HCT116 (cell line): ENCODE measurements at regions not wholly inside any gene's neighbourhood (a gene's known extent, or its start where the extent isn't known, plus 50 kb on each side); places are given as distances from the start of the nearest gene placed in this dataset.

Experiments
- ATAC-seq: fragments of 200-7000 bp; cut with Tn5 transposase; 2 replicates; pipeline ENCODE4 v1.9.1; 2020; ENCODE audit warnings: mild to moderate bottlenecking, moderate library complexity
- BruUV-seq: library from RNA; stranded (reverse); fragments of 400-500 nt; replicated peaks from 2 replicates; lab custom pipeline; 2021; lab: Mats Ljungman, UMichigan
- CTCF ChIA-PET: fragments of 300-600 bp; sonication (Branson Sonifier 250); formaldehyde crosslinking; loops from one replicate; lab custom pipeline; 2021; ENCODE audit warnings: antibody characterized with exemption; lab: Charles Lee
- POLR2A ChIA-PET: fragments of 300-600, 350-600 bp; sonication (Branson Sonifier 250); formaldehyde crosslinking; loops from one replicate; lab custom pipeline; 2021; ENCODE audit warnings: antibody characterized with exemption; lab: Charles Lee
- RAD21 ChIA-PET, 2 experiments: fragments of 300-600 bp; sonication (Branson Sonifier 250); formaldehyde crosslinking; loops; one replicate each; lab custom pipeline; 2023; ENCODE audit warnings: low total read pairs in 2 of 2; ENCODE audit not compliant: uncharacterized antibody in 2 of 2, unreplicated experiment in 2 of 2, low non-redundant PET in 1 of 2; lab: Charles Lee
- DNase-seq: peaks from one replicate; pipeline ENCODE4 v3.0.0-alpha.2; 2010; ENCODE audit warnings: low read depth, low spot score
- H2AFZ ChIP-seq: fragments of 200-600 bp; shearing (Covaris generic), sonication (generic); 2 replicates; pipeline ENCODE4 v1.6.1; 2017; ENCODE audit warnings: low read depth, mixed run types, mixed read lengths, antibody characterized with exemption, low read length; ENCODE audit not compliant: poor library complexity, severe bottlenecking
- H3K27ac ChIP-seq: 2 replicates; pipeline ENCODE4 v1.5.1; 2012; ENCODE audit warnings: low read depth, low read length
- H3K27me3 ChIP-seq: fragments of 200-600 bp; sonication (generic); 2 replicates; pipeline ENCODE4 v1.6.1; 2016; ENCODE audit warnings: mixed run types, low read length, mixed read lengths; ENCODE audit not compliant: insufficient read depth
- H3K36me3 ChIP-seq, 2 experiments: fragments of 200-500 bp in 1 of 2; fragments of 200-600 bp in 1 of 2; sonication (Bioruptor generic) in 1 of 2; sonication (generic) in 1 of 2; 2 replicates each; pipeline versions ENCODE4 v1.5.1 to v1.6.1; 2014 to 2016; ENCODE audit warnings: low read length in 2 of 2, inconsistent platforms in 1 of 2, mixed read lengths in 1 of 2, mixed run types in 1 of 2; ENCODE audit not compliant: insufficient read depth in 2 of 2, control insufficient read depth in 1 of 2
- H3K4me1 ChIP-seq, 2 experiments: fragments of 200-600 bp in 1 of 2; sonication (generic) in 1 of 2; 2 replicates each; pipeline versions ENCODE4 v1.5.1 to v1.6.1; 2012 to 2017; ENCODE audit warnings: low read length in 2 of 2, inconsistent platforms in 1 of 2, mild to moderate bottlenecking in 1 of 2, mixed read lengths in 1 of 2, mixed run types in 1 of 2, moderate library complexity in 1 of 2; ENCODE audit not compliant: insufficient read depth in 2 of 2, control insufficient read depth in 1 of 2
- H3K4me2 ChIP-seq: fragments of 200-600 bp; sonication (generic); 2 replicates; pipeline ENCODE4 v1.6.1; 2017; ENCODE audit warnings: mixed run types, low read length, mixed read lengths
- H3K4me3 ChIP-seq, 2 experiments: fragments of 200-600 bp in 1 of 2; sonication (generic) in 1 of 2; replicated peaks in 1 of 2; 2 replicates each; pipeline ENCODE4 v1.5.1; 2011 to 2016; ENCODE audit warnings: low read length in 2 of 2, control low read depth in 1 of 2, low read depth in 1 of 2, mild to moderate bottlenecking in 1 of 2, mixed read lengths in 1 of 2, mixed run types in 1 of 2
- H3K79me2 ChIP-seq: fragments of 200-600 bp; sonication (generic); 2 replicates; pipeline ENCODE4 v1.6.1; 2017; ENCODE audit warnings: mild to moderate bottlenecking, mixed run types, low read length, moderate library complexity, mixed read lengths; ENCODE audit not compliant: insufficient read depth
- H3K9ac ChIP-seq: fragments of 200-600 bp; sonication (generic); 2 replicates; pipeline ENCODE4 v1.6.1; 2016; ENCODE audit warnings: low read length, mixed read lengths
- H3K9me2 ChIP-seq: fragments of 200-600 bp; sonication (generic), shearing (Covaris generic); 2 replicates; pipeline ENCODE4 v1.6.1; 2017; ENCODE audit warnings: mixed run types, mild to moderate bottlenecking, moderate library complexity; ENCODE audit not compliant: insufficient read depth
- H3K9me3 ChIP-seq, 2 experiments: fragments of 200-500 bp in 1 of 2; fragments of 200-600 bp in 1 of 2; sonication (Bioruptor generic) in 1 of 2; sonication (generic) in 1 of 2; 2 replicates each; pipeline ENCODE4 v1.6.1; 2014 to 2017; ENCODE audit warnings: low read length in 2 of 2, mixed read lengths in 2 of 2, inconsistent platforms in 1 of 2, low read depth in 1 of 2, mild to moderate bottlenecking in 1 of 2, mixed run types in 1 of 2, moderate library complexity in 1 of 2; ENCODE audit not compliant: control insufficient read depth in 1 of 2, insufficient read depth in 1 of 2
- H4K20me1 ChIP-seq: fragments of 200-600 bp; sonication (generic), shearing (Covaris generic); 2 replicates; pipeline ENCODE4 v1.6.1; 2017; ENCODE audit warnings: mixed run types, mild to moderate bottlenecking, moderate library complexity; ENCODE audit not compliant: insufficient read depth
- ATF3 ChIP-seq: IDR thresholded peaks from 2 replicates; pipeline ENCODE4 v1.6.1; 2012
- CBX3 ChIP-seq: IDR thresholded peaks from 2 replicates; pipeline ENCODE4 v1.6.1; 2012; ENCODE audit warnings: low read depth
- CEBPB ChIP-seq: IDR thresholded peaks from 2 replicates; pipeline ENCODE4 v1.6.1; 2012; ENCODE audit warnings: low read depth
- EGR1 ChIP-seq: IDR thresholded peaks from 2 replicates; pipeline ENCODE4 v1.6.1; 2012; ENCODE audit warnings: low read depth
- ELF1 ChIP-seq: IDR thresholded peaks from 2 replicates; pipeline ENCODE4 v1.6.1; 2012; ENCODE audit warnings: low read depth, borderline replicate concordance
- EZH2 ChIP-seq: fragments of 200-600 bp; sonication (generic); IDR thresholded peaks from 2 replicates; pipeline ENCODE4 v1.6.1; 2017; ENCODE audit warnings: antibody characterized with exemption, mixed run types
- EZH2phosphoT487 ChIP-seq: fragments of 200-600 bp; IDR thresholded peaks from 2 replicates; pipeline ENCODE4 v1.6.1; 2018; ENCODE audit warnings: antibody characterized with exemption, borderline replicate concordance
- FOSL1 ChIP-seq: IDR thresholded peaks from 2 replicates; pipeline ENCODE4 v1.6.1; 2012; ENCODE audit warnings: low read depth
- MAX ChIP-seq: IDR thresholded peaks from 2 replicates; pipeline ENCODE4 v1.6.1; 2012
- POLR2AphosphoS5 ChIP-seq: IDR thresholded peaks from 2 replicates; pipeline ENCODE4 v1.6.1; 2011; ENCODE audit warnings: mild to moderate bottlenecking, low read depth, low read length, moderate library complexity
- RAD21 ChIP-seq: IDR thresholded peaks from 2 replicates; pipeline ENCODE4 v1.6.1; 2012; ENCODE audit warnings: low read depth, mild to moderate bottlenecking
- SIN3A ChIP-seq: IDR thresholded peaks from 2 replicates; pipeline ENCODE4 v1.6.1; 2012; ENCODE audit warnings: low read depth
- SP1 ChIP-seq: IDR thresholded peaks from 2 replicates; pipeline ENCODE4 v1.6.1; 2012; ENCODE audit warnings: low read depth
- SRF ChIP-seq: IDR thresholded peaks from 2 replicates; pipeline ENCODE4 v1.6.1; 2012; ENCODE audit warnings: low read depth
- ZFX ChIP-seq: fragments of 450-650 bp; IDR thresholded peaks from 2 replicates; pipeline ENCODE4 v1.6.1; 2017
- ZNF274 ChIP-seq: fragments of 200-500 bp; sonication (Bioruptor generic); IDR thresholded peaks from 2 replicates; pipeline ENCODE4 v1.6.1; 2014; ENCODE audit warnings: mild to moderate bottlenecking, low read depth, low read length, inconsistent platforms
- intact Hi-C: fragments of 100-400 bp; cut with micrococcal nuclease; formaldehyde crosslinking; loops from 2 replicates; pipeline ENCODE4 v1.10.0; 2022

- ChIA-PET CTCF (no interaction called here), RAD21 (no interaction called here), POLR2A (no interaction called here)
- no peaks in the 10 kb centered on the region for H3K9me3 ChIP-seq
- ATAC-seq (no peak), DNase-seq (no peak)
- H3K4me2 ChIP-seq: no peak overlapping the region
- H3K27me3 ChIP-seq: peaks cover 7% of the 10 kb centered on the region; the same call in 1 of the 2 replicates
- BruUV-seq: no TSS peak
- TF ChIP-seq RAD21 (no peak), ELF1 (no peak), CBX3 (no peak), EZH2phosphoT487 (no peak), CEBPB (no peak), SRF (no peak), FOSL1 (no peak), SIN3A (no peak), EGR1 (no peak), EZH2 (no peak), POLR2AphosphoS5 (no peak), MAX (no peak), ZNF274 (no peak)
- no peaks in the 10 kb centered on the region for H3K36me3 ChIP-seq
- H3K79me2 ChIP-seq: no peaks in the 10 kb centered on the region
- H2AFZ ChIP-seq: no peak overlapping the region
- no peaks in the 10 kb centered on the region for H3K9me2 ChIP-seq
- no peaks in the 10 kb centered on the region for H3K4me1 ChIP-seq
- no peak overlapping the region for H3K4me3 ChIP-seq
- no peak overlapping the region for H3K27ac ChIP-seq
- H4K20me1 ChIP-seq: no peaks in the 10 kb centered on the region
- intact Hi-C loops: no loop called here
- no peak overlapping the region for H3K9ac ChIP-seq
These were observed 177.8 kb upstream of the KAZN start for GRCh38 chr1:14420686-14421085.

- intact Hi-C loops: no loop called here
- H3K4me2 ChIP-seq: no peak overlapping the region
- no peaks in the 10 kb centered on the region for H4K20me1 ChIP-seq
- ChIA-PET POLR2A (no interaction called here), RAD21 (no interaction called here), CTCF (no interaction called here)
- no peaks in the 10 kb centered on the region for H3K4me1 ChIP-seq
- H3K9me3 ChIP-seq: no peaks in the 10 kb centered on the region
- no peak for DNase-seq
- ATAC-seq: no peak
- H3K9ac ChIP-seq: no peak overlapping the region
- no peaks in the 10 kb centered on the region for H3K79me2 ChIP-seq
- no peak overlapping the region for H3K27ac ChIP-seq
- H2AFZ ChIP-seq: no peak overlapping the region
- no peaks in the 10 kb centered on the region for H3K9me2 ChIP-seq
- no TSS peak for BruUV-seq
- H3K4me3 ChIP-seq: no peak overlapping the region
- H3K27me3 ChIP-seq: peaks cover 7% of the 10 kb centered on the region; the same call in 1 of the 2 replicates
- TF ChIP-seq EZH2phosphoT487 (no peak), ATF3 (no peak), ELF1 (no peak), SP1 (no peak), ZFX (no peak), ZNF274 (no peak), FOSL1 (no peak), CEBPB (no peak), RAD21 (no peak)
- H3K36me3 ChIP-seq: no peaks in the 10 kb centered on the region
These were observed 177.0 kb upstream of the KAZN start for GRCh38 chr1:14421295-14421976.
